PC-9 (cell line): ENCODE measurements at regions not wholly inside any gene's neighbourhood (a gene's known extent, or its start where the extent isn't known, plus 50 kb on each side); places are given as distances from the start of the nearest gene placed in this dataset.

Experiments
- CTCF ChIP-seq: fragments of 200-600 bp; sonication (generic); conservative IDR thresholded peaks from 2 replicates; pipeline ENCODE4 v1.6.1; 2017; ENCODE audit warnings: mixed run types, antibody characterized with exemption, mild to moderate bottlenecking, moderate library complexity
- EZH2 ChIP-seq: fragments of 200-600 bp; sonication (generic); IDR thresholded peaks from 2 replicates; pipeline ENCODE4 v1.8.0; 2017; ENCODE audit warnings: antibody characterized with exemption, low read depth

GRCh38 chr1:90204780-90205179 lies 209.9 kb downstream of the ZNF326 start:
- TF ChIP-seq CTCF (no peak), EZH2 (no peak)
